ENCODE measurements at regions not wholly inside any gene's neighbourhood (a gene's known extent, or its start where the extent isn't known, plus 50 kb on each side); places are given as distances from the start of the nearest gene placed in this dataset.
A peak's percentile ranks its signal among the peaks of the same experiment; 100 is the strongest.

- no peak for DNase-seq
Observed at GRCh38 chr2:228703152-228703551, 521.7 kb upstream of the SPHKAP start.

DNA sequence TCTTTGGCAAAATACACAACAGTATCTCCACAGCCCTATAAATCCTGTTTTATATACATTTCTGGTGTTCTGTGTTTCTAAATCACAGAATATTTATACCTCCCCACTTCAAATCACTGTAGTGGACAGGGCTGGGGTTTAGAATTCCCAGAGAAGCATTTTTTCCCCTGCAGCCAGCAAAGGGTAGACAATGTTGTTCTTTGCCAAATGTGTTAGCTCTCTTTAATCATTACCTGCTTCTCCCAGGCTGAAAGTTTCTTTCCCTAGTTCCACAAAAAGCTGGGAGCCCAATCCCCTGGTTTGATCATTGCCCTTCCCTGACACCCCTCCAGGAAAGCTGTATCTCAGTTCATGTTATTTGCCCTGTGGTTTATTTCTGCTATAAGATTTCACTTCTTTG is 520.0 kb upstream of the SPHKAP start:
- DNase-seq, result no peak

- DNase-seq, result peak; percentile 51
Observed at GRCh38 chr2:228700638-228701037, 519.2 kb upstream of the SPHKAP start.

GRCh38 chr2:228699888-228700287 is 518.4 kb upstream of the SPHKAP start:
- DNase-seq, result no peak

DNA sequence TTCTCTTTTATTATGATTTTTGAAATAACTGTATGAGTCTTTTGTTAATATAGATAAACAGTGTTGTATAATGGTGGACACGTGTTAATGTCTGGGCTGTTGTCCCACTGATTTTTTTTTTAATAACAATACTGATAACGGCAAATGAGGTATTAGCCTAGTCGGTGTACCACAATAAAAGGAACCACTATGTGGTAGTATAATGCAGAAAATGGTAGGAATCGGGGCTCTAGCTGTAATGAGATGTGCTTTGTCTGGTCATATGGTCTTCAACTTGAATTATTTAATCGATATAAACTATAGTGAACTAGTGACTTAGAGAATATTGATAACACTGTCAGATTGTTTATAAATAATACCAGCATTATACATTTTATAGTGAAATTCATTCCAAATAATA is 517.9 kb upstream of the SPHKAP start:
- peak; percentile 11 for DNase-seq

- no peak for DNase-seq
Observed at GRCh38 chr2:228698963-228699362, 517.5 kb upstream of the SPHKAP start.

- no peak for DNase-seq
Observed at GRCh38 chr2:228697456-228697855, 516.0 kb upstream of the SPHKAP start.

- no peak for DNase-seq
Observed at GRCh38 chr2:228690681-228691080, 509.2 kb upstream of the SPHKAP start.

- peak; percentile 23 for DNase-seq
Observed at GRCh38 chr2:228689053-228689452, 507.6 kb upstream of the SPHKAP start.

- peak; percentile 58 for DNase-seq
Observed at GRCh38 chr2:228688007-228688645, 506.6 kb upstream of the SPHKAP start.

GRCh38 chr2:228681979-228682378 is 500.5 kb upstream of the SPHKAP start:
- DNase-seq, result no peak

- DNase-seq, result peak; percentile 56
Observed at GRCh38 chr2:228681426-228681825, 499.9 kb upstream of the SPHKAP start.

DNA sequence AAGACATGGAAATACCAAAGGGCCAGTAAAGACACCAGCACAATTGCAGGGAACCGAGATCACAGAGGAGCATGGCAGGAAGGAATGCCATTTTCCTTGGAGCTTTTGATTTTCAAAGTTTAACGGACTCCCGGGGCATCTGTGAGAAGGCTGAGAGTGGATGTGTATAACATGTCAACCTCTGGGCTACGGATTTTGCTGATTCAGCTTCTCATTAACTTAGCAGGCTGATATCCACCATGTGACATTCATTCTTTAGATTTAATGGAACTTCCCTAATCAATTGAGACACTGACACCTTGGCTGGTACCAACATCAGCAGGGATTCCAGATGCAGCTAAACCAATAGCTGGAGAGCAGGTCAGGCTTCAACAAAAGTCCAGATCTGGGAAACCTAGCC is 496.6 kb upstream of the SPHKAP start:
- no peak for DNase-seq

DNA sequence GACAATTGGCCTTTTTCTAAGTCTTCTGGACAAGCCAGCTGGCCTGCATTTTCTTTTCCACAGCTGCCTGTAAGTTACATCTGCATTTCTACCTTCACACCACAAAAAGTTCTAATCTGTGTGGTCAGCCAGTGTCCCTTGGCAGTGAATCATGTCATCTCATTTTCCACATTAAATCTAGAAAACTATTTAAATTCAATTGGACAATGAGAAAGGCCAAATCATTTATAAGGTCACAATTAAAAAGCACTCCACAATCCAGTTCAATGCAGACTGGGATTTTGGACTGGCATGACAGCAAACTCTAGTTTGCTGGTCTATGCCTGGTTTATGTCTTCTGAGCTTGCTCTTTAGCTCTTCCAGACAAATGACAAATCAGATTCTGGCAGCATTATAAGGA is 494.2 kb upstream of the SPHKAP start:
- DNase-seq, result no peak

- peak; percentile 45 for DNase-seq
Observed at GRCh38 chr2:228675091-228675490, 493.6 kb upstream of the SPHKAP start.

- no peak for DNase-seq
Observed at GRCh38 chr2:228673876-228674554, 492.5 kb upstream of the SPHKAP start.

GRCh38 chr2:228669690-228670089 is 488.2 kb upstream of the SPHKAP start:
- no peak for DNase-seq

GRCh38 chr2:228665232-228665631 is 483.7 kb upstream of the SPHKAP start:
- no peak for DNase-seq

- peak; percentile 78 for DNase-seq
Observed at GRCh38 chr2:228658998-228659397, 477.5 kb upstream of the SPHKAP start.

DNA sequence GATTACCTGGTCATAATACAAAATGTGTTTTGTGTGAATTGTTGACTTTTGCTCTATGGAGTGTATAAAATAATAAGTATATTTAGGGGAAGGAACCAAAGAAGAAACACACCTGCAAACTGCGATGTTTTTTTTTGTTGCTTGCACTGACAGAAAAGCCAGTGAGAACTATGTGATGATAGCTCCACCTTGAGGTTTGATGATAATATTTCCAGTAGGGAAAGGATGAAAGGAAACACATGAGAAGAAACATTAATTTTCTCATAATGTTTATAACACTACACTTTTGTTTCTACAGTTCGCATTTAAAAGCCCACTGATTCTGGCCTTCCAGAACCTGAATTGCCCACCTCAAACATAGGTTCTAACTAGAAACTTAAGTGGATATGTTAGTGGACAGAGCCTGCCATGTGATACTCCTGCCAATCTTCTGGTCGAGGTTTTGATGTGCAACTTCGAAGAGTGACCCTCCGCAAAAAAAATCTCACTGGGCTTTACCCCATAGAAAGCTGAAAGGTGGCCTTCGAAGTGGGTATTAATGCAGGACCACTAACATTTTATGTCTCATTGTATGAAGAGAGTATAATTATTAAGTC is 476.4 kb upstream of the SPHKAP start:
- DNase-seq, result peak; percentile 36

GRCh38 chr2:228655331-228655730 is 473.8 kb upstream of the SPHKAP start:
- DNase-seq, result peak; percentile 5

GRCh38 chr2:228654707-228655106 is 473.2 kb upstream of the SPHKAP start:
- DNase-seq, result no peak

- DNase-seq, result no peak
Observed at GRCh38 chr2:228653884-228654283, 472.4 kb upstream of the SPHKAP start.

DNA sequence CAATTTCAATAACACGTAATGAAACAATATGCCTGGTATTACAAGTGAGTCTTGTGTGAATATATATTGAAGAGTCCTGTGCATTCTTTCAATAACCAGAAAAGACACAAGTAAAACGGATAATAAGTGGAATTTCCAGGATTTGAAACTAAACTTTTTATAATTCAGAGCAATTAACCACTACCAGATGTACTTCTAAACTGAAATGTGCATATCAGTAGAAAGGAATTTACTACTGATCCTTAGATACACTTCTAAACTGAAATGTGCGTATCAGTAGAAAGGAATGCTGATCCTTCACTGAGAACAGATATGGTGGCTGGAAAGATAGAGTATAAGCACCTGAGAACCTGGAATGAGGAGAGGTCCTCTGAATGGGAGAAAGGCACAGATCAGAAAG is 470.9 kb upstream of the SPHKAP start:
- DNase-seq, result peak; percentile 21

All from fibroblast of skin of scalp (primary cell).